DND-41 (cell line): ENCODE measurements at regions not wholly inside any gene's neighbourhood (a gene's known extent, or its start where the extent isn't known, plus 50 kb on each side); places are given as distances from the start of the nearest gene placed in this dataset.

Experiments used
- ATAC-seq: fragments of 200-7000 bp; cut with Tn5 transposase; 3 replicates; pipeline ENCODE4 v1.9.1; 2021; ENCODE audit warnings: low read depth; ENCODE audit not compliant: insufficient read depth
- DNase-seq: peaks from one replicate; pipeline ENCODE4 v3.0.0-alpha.2; 2020
- H2AFZ ChIP-seq: 2 replicates; pipeline ENCODE4 v1.6.0; 2012; ENCODE audit warnings: low read depth, low read length
- H3K27ac ChIP-seq: 2 replicates; pipeline ENCODE4 v1.5.1; 2012; ENCODE audit warnings: low read length, inconsistent platforms
- H3K27me3 ChIP-seq: fragments of 200-600 bp; sonication (generic); 2 replicates; pipeline ENCODE4 v1.6.0; 2012; ENCODE audit warnings: low read length, mild to moderate bottlenecking, inconsistent platforms; ENCODE audit not compliant: insufficient read depth, poor library complexity
- H3K36me3 ChIP-seq: 2 replicates; pipeline ENCODE4 v1.5.1; 2012; ENCODE audit warnings: low read length, inconsistent platforms; ENCODE audit not compliant: insufficient read depth
- H3K4me1 ChIP-seq: 2 replicates; pipeline ENCODE4 v1.5.1; 2012; ENCODE audit warnings: mild to moderate bottlenecking, low read length; ENCODE audit not compliant: insufficient read depth
- H3K4me2 ChIP-seq: 2 replicates; pipeline ENCODE4 v1.6.0; 2012; ENCODE audit warnings: mild to moderate bottlenecking, moderate library complexity, low read length, inconsistent platforms; ENCODE audit not compliant: insufficient read depth
- H3K4me3 ChIP-seq, 2 experiments: fragments of 200-600 bp in 1 of 2; shearing (Covaris generic) in 1 of 2; 2 replicates each; pipeline ENCODE4 v1.5.1; 2012 to 2016; ENCODE audit warnings: inconsistent platforms in 2 of 2, low read length in 2 of 2, mild to moderate bottlenecking in 2 of 2, low read depth in 1 of 2, moderate library complexity in 1 of 2
- H3K79me2 ChIP-seq: 2 replicates; pipeline ENCODE4 v1.6.0; 2012; ENCODE audit warnings: low read length, inconsistent platforms; ENCODE audit not compliant: insufficient read depth
- H3K9ac ChIP-seq: 2 replicates; pipeline ENCODE4 v1.6.0; 2012; ENCODE audit warnings: low read depth, mild to moderate bottlenecking, inconsistent platforms, low read length, moderate library complexity
- H3K9me3 ChIP-seq: 2 replicates; pipeline ENCODE4 v1.5.1; 2012; ENCODE audit warnings: low read length, moderate library complexity, mild to moderate bottlenecking, inconsistent platforms; ENCODE audit not compliant: insufficient read depth, severe bottlenecking
- H4K20me1 ChIP-seq: 2 replicates; pipeline ENCODE4 v1.6.0; 2012; ENCODE audit warnings: low read length; ENCODE audit not compliant: insufficient read depth
- CTCF ChIP-seq: IDR thresholded peaks from 2 replicates; pipeline ENCODE4 v1.5.1; 2012; ENCODE audit warnings: borderline replicate concordance, low read length, moderate library complexity, mild to moderate bottlenecking; ENCODE audit not compliant: poor library complexity, severe bottlenecking; ENCODE audit errors: extremely low read depth
- EZH2 ChIP-seq: IDR thresholded peaks from 3 replicates; pipeline ENCODE4 v1.6.1; 2012; ENCODE audit warnings: borderline replicate concordance, low read depth, mild to moderate bottlenecking, moderate library complexity, low read length, inconsistent platforms; ENCODE audit not compliant: severe bottlenecking

- Histone ChIP-seq H4K20me1 (no peaks in the 10 kb centered on the region), H3K79me2 (no peaks in the 10 kb centered on the region), H2AFZ (no peak overlapping the region), H3K9me3 (no peaks in the 10 kb centered on the region), H3K4me3 (no peak overlapping the region), H3K27ac (no peak overlapping the region), H3K9ac (no peak overlapping the region), H3K27me3 (no peaks in the 10 kb centered on the region), H3K4me2 (no peak overlapping the region), H3K4me1 (no peaks in the 10 kb centered on the region), H3K36me3 (no peaks in the 10 kb centered on the region)
- ATAC-seq (no peak), DNase-seq (no peak)
- no peak for TF ChIP-seq EZH2
- TF ChIP-seq CTCF: no peak
These were observed 121.6 kb upstream of the SGCG start for GRCh38 chr13:23059173-23059572.

- ATAC-seq (no peak), DNase-seq (no peak)
- no peaks in the 10 kb centered on the region for H4K20me1 ChIP-seq
- H3K4me3 ChIP-seq: no peak overlapping the region
- no peaks in the 10 kb centered on the region for H3K9me3 ChIP-seq
- TF ChIP-seq CTCF (no peak), EZH2 (no peak)
- H3K4me1 ChIP-seq: no peaks in the 10 kb centered on the region
- no peak overlapping the region for H3K9ac ChIP-seq
- H3K4me2 ChIP-seq: no peak overlapping the region
- no peaks in the 10 kb centered on the region for H3K79me2 ChIP-seq
- H2AFZ ChIP-seq: no peak overlapping the region
- H3K27me3 ChIP-seq: no peaks in the 10 kb centered on the region
- no peak overlapping the region for H3K27ac ChIP-seq
- no peaks in the 10 kb centered on the region for H3K36me3 ChIP-seq
These were observed 119.8 kb upstream of the SGCG start for GRCh38 chr13:23060959-23061358.

GRCh38 chr13:23067129-23067528 lies 113.7 kb upstream of the SGCG start:
- no peaks in the 10 kb centered on the region for H4K20me1 ChIP-seq
- H3K4me1 ChIP-seq: no peaks in the 10 kb centered on the region
- H3K9me3 ChIP-seq: no peaks in the 10 kb centered on the region
- no peaks in the 10 kb centered on the region for H3K36me3 ChIP-seq
- no peak overlapping the region for H2AFZ ChIP-seq
- H3K27me3 ChIP-seq: no peaks in the 10 kb centered on the region
- no peaks in the 10 kb centered on the region for H3K79me2 ChIP-seq
- H3K9ac ChIP-seq: no peak overlapping the region
- TF ChIP-seq CTCF (no peak), EZH2 (no peak)
- H3K27ac ChIP-seq: no peak overlapping the region
- DNase-seq (no peak), ATAC-seq (no peak)
- no peak overlapping the region for H3K4me3 ChIP-seq
- H3K4me2 ChIP-seq: no peak overlapping the region

GRCh38 chr13:23069566-23069965 lies 111.2 kb upstream of the SGCG start:
- Histone ChIP-seq H3K9me3 (no peaks in the 10 kb centered on the region), H3K27ac (no peak overlapping the region), H3K9ac (no peak overlapping the region), H3K36me3 (no peaks in the 10 kb centered on the region), H3K79me2 (no peaks in the 10 kb centered on the region), H2AFZ (no peak overlapping the region), H3K4me3 (no peak overlapping the region), H3K4me1 (no peaks in the 10 kb centered on the region), H3K27me3 (peaks cover 6% of the 10 kb centered on the region), H4K20me1 (no peaks in the 10 kb centered on the region), H3K4me2 (no peak overlapping the region)
- ATAC-seq (no peak), DNase-seq (no peak)
- no peak for TF ChIP-seq EZH2
- TF ChIP-seq CTCF: no peak
